GM18517 (cell line): ENCODE measurements at regions not wholly inside any gene's neighbourhood (a gene's known extent, or its start where the extent isn't known, plus 50 kb on each side); places are given as distances from the start of the nearest gene placed in this dataset.
A peak's percentile ranks its signal among the peaks of the same experiment; 100 is the strongest.
"Not testable (repeated sequence)": the region's sequence is repeated elsewhere in the genome, so short reads cannot be mapped to it uniquely, and the experiment has no call there.

Experiments used
- ATAC-seq: cut with Tn5 transposase; IDR thresholded peaks from one replicate; pipeline ENCODE4 v1.9.1; 2021; ENCODE audit warnings: mild to moderate bottlenecking, moderate library complexity; ENCODE audit not compliant: unreplicated experiment

DNA sequence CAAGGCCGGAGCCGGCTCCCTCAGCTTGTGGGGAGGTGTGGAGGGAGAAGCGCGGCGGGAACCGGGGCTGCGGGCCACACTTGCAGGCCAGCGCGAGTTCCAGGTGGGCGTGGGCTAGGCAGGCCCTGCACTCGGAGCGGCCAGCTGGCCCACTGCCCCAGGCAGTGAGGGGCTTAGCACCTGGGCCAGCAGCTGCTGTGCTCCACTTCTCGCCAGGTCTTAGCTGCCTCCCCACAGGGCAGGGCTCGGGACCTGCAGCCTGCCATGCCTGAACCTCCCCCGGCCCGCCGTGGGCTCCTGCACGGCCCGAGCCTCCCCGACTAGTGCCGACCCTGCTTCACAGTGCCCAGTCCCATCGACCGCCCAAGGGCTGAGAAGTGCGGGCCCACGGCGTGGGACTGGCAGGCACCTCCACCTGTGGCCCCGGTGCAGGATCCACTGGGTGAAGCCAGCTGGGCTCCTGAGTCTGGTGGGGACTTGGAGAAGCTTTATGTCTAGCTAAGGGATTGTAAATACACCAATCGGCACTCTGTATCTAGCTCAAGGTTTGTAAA lies 131.8 kb downstream of the KDR start:
- not testable (repeated sequence) for ATAC-seq

DNA sequence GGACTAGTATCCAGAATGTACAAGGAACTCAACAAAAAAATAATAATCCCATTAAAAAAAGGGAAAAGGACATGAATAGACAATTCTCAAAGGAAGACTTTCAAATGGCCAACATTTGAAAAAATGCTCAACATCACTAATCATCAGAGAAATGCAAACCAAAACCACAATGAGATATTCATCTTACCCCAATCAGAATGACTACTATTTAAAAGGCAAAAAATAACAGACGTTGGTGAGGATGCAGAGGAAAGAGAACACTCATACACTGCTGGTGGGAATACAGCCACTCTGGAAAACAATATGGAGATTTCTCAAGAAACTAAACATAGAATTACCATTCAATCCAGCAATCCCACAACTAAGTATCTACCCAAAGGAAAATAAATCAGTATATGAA lies 133.1 kb downstream of the KDR start:
- ATAC-seq, result no peak

DNA sequence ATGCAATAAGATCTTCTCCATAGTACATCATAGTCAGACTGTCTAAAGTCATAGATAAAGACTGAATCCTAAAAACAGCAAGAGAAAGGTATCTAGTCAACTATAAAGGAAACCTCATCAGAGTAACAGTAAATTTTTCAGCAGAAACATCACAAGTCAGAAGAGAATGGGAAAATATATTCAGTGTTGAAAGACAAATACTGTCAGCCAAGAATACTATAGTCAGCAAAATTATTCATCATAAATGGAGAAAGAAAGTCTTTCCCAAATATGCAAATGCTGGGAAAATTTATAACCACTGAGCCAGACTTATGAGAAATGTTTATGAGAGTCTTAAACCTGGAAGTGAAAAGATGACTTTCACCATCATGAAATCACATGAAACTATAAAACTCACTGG lies 136.7 kb downstream of the KDR start:
- ATAC-seq, result no peak

DNA sequence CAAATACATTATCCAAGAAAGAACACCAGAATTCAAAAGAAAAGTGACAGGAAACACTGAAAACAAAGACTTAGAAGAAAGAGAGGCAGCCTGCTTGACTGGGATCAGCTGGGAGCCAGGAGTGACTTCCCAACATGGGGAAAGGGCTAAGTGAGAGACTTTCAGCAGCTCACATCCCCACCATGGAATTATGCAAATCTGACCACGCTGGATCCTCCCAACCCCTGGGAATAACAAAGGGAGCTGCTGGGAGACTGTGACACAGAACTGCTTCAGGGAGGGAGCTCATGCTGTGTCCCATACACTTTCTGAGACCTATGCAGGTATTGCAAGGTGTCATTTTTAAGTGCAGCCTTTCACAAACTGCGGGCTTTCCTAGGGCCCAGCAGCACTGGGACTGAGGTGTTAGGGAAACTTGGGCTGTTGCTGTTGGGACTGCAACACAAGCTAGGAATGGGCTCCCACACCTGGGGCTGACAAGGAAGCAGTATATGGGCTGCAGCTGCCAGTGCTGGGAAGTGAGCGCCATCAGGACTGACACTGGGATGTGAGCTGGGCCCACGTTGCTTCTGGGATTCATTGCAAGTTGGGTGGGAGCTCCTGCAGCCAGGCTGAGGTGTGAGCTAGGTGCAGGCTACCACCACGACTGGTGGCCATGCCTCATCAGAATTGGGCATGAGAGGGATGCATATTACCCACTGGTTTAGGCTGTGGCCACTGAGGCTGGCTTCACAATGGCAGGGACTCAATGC lies 139.1 kb downstream of the KDR start:
- ATAC-seq, result no peak

DNA sequence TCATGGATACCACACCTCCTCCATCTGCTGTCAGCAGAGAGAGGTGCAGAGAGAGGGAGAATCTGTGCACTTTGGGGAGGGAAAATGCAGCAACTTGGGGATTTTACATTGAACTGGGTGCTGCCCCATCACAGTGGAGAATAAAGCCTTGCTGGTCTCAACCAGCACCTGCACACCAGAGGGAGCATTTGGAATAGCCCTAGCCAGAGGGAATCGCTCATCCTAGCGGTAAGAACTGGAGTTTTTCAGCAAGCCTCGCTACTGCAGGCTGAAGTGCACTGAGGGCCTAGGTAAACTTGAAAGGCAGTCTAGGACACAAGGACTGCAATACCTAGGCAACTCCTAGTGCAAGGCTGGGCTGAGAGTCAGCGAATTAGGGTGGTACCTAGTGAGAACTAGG lies 148.7 kb downstream of the KDR start:
- ATAC-seq, result no peak

DNA sequence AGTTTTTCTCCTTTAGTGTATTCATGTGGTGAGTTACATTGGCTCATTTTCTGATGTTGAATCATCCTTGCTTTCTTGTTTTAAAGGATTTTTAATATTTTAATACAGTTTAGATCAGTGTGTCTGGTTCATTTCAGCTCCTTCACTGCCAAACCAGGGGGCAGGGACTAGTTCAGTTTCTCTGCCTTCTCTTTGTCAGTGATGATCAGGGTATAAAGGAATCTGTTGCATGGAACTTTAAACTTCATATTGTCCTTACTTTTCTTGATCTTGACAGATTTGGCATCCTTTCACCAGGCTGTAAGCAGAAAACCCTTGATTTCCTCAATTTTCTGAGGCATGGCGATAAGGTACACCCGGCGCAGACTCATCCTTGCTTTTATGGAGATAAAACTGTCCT lies 149.4 kb downstream of the KDR start:
- ATAC-seq, result no peak

DNA sequence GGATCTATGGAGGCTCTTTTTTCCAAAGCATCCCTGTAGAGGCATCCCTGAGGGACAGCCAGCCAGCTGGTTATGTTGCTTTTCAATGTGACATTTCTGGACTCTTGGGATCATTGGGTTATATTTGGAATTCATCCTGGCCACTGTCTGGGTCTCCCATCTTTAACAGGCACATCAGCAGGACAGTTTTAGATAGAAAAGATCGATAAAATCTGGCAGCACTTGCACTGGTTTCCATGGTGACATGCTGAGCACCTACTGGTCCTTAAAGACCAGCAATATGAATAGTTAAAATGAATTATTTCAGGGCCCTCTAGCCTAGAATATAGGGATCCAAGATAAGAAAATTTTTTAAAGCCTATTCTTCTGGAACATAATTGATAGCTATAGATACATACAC lies 151.6 kb downstream of the KDR start:
- ATAC-seq, result no peak

DNA sequence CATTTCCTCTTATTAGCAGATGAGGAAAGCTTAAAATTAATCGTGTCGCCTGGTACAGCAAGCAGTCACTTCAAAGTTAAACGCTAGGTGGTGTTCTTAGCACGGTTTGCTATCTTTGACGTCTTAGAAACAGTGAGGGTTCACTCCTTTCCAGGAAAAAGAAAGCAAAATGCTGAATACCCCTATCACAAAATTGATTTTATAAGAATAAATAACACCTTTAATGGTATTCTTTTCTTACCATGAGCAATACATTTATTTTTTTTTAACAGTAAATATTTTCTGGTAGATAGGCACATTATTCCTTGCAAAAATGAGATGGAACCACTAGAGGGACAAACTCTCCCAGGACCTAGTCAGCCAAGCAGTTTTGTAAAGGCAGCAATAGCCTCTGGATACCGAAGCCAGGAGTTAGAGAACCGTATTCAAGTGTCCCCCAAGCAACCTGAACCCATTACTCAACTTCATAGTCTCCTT lies 153.9 kb downstream of the KDR start:
- ATAC-seq, result peak; percentile 74

DNA sequence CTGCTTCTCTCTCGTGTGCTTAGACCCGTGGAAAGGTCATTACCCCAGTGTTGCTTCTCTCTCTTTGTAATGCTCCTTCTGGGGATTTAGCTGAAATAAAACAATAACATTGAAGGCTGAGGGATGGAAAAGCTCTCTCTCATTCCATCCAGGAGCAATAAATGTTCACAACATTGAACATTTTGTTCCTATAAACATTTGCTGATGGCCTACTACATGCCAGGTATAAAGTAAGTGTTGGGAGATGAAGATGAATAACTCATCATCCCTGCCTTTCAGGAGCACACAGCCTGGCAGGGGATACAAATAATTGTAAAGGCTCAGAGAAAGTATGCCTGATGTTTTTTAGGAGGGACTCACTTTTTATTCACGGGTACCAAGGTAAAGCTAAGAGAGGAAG lies 158.1 kb downstream of the KDR start:
- ATAC-seq, result no peak

DNA sequence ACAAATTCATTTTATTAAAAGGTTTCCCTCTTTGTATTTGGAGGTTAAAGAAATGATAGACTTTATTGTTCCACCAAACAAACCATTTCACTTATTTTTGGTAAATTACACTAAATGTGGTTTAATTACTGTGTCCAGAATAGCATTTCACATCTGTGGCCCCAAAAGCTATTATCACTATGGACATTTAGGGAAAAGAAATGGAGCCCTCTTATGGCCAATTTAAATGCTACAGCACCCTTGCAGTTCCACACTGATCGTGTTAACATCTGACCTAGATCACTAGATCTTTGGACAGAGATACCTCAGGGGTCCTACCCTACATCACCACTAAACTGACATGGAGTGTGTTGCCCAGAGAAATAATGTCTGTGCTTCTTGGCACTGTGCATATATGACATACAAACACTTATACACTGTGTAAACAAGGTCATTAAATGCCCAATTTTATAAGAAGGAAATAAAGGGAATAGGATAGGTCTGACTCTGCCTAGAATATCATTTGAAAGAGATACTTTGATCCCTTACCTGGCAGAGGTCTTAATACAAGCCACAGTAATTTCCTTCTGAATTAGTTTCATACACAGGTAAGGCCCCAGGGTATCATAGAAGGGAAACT lies 163.9 kb downstream of the KDR start:
- no peak for ATAC-seq

DNA sequence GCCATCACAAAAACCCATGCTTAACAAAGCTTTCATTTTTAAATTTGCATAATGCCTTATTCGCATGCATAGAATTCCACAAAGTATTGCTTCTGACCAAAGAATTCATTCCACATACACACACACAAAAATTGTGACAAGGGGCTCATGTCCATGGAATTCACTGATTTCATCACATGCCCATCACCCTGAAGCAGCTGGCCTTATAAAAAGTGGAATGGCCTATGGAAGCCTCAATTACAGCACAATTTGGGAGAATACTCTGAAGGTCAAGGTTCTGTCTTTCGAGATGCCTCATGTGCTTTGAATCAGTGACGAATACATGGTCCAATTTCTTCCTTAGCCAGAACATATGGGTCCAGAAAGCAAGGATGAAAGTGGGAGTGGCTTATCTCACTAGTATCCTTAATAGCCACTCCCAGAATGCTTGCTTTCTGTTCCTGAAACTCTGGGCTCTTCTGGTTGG lies 165.7 kb downstream of the KDR start:
- no peak for ATAC-seq

DNA sequence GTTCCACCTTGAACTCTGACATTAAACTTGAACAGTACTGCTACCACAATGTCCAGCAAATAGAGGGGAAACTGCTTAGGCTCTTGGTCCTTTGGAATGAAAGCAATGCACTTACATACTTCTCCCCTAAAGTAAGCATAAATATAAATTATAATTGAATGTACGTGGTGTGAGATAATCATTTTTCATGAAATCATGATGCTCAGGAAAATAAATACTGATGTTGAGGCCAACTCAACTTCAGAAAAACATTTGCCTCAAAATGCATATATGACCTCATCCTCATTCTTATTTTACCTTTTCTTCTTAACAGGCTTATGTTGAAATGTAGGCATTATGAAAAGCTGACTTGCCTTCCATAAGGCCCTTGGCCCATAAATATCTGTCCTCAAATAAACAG lies 166.3 kb downstream of the KDR start:
- no peak for ATAC-seq

DNA sequence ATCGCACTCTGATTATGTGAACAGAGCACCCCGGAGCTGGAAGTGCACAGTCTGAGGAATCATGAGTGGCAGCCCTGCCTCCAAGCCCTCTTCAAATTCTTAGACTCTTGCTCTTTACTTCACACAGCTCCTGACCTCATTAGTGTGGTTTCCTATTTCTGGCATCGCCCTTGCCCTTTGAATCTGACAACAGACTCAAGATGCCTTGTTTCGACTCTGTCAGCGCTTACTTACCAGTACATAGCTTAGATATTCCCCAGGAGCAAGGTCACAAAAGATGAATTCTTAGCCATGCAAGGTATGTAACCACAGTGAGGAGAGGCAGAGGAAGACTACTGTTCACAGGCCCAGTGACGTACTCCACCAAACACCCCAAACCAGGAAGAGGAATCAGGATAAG lies 167.2 kb downstream of the KDR start:
- ATAC-seq, result no peak

DNA sequence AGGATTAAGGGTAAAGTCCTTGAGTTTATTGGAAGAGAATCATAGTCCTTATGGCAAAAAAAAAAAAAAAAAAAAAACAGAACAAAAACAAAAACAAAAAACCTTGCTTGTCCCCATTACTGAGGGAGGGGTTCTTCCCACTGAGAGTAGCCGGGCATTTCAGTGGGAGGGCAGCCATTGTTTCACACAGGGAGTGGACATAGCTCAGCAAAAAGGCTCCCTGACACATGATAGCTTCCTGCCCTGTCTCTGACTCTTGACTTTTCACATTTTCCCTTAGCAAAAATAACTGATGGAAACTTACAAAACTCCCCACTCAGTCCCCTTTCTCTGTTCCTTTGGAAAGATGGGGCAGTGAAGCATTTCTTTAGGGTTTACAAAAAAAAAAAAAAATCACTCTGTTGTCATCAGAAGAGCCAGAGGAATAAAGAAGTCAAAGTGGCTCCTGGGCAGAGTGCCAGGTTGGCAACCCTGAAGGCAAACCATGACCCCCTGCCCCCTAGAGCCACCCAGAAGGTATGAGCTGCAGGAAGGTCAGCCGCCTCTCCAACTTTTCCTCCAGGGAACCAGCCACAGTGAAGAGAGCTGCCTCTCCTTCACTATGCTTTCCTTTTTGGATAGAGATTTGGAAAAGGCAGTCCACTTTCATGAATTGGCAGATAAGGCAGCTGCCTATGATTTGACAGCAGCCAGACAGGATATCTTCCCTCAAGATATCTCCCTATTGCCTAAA lies 170.6 kb downstream of the KDR start:
- no peak for ATAC-seq

DNA sequence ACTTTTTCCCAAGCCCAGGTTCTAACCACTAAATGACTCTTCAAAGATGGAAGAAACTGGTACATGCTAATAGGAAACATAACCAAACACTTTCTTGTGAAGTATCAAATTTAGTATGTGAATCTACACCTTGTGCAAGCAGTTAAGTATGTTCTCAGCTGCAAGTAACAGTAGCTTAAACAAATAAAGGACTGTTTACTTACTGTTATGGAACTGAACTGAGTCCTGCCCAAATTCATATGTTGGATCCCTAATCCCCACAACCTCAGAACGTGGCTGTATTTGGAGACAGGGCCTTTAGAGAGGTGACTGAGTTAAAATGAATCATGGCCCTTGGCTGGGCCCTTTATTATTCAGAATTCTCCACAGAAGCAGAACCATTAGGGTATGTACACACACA lies 178.7 kb downstream of the KDR start:
- no peak for ATAC-seq

DNA sequence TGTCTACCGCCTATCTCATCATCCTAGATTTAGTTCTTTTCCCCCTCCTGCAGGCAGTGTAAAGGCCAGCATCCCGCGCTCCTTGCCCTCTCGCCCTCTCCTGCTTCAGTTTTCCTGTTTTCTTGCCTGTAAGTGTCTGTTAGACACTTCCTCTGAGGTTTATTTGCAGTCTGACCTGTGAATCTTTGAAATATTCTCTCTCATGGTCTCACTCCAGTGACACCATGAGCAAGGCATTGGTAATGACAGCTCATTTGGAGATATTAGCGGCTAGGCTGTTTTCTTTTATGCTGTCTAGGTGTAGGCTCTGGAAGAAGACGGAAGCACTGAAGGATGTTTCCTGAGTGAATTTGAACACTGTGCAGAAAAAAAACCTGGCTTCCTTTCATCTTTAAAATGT lies 179.6 kb downstream of the KDR start:
- no peak for ATAC-seq

DNA sequence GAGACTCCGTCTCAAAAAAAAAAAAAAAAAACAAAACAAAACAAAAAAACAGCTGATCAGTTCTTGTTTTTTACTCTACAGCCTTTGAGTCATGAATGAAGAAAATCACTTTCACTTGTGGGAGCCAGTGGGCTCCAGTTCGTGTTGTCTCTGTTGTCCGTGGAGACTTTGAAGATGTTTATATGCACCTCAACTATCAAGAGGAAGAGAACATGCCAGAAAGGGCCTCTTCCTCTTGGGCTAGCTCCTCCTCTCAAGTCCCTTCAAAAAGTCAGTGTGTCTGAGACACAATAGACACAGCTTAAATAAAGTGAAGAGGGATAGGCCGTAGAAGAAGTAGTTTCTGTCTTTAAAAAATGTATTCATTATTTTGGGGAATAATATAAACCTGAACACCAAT lies 182.7 kb downstream of the KDR start:
- no peak for ATAC-seq

DNA sequence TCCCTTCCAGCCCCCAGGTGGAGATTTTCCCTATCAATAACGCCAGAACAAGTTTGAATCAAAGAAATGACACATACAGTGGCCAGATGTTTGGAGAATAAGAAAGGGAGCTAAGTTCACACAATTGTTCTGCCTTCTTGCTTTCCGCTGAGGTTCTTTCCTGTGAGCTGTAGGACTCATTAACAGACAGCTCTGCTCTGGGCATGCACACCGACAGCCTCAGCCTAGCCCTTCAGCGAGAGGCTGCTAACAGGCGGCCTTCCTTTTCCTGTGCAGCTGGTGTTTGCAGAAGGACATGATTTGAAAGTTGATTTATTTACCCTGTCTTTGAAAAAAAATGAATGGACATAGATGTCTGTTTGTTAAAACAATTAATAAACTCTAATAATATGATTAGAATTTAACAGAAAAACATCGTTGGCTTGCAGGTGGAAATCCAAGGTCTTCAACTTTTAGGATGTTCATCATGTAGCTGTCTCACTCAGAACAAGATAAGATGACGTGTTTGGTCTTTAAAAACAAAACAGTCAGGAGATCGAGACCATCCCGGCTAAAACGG lies 183.3 kb downstream of the KDR start:
- ATAC-seq, result peak; percentile 39

DNA sequence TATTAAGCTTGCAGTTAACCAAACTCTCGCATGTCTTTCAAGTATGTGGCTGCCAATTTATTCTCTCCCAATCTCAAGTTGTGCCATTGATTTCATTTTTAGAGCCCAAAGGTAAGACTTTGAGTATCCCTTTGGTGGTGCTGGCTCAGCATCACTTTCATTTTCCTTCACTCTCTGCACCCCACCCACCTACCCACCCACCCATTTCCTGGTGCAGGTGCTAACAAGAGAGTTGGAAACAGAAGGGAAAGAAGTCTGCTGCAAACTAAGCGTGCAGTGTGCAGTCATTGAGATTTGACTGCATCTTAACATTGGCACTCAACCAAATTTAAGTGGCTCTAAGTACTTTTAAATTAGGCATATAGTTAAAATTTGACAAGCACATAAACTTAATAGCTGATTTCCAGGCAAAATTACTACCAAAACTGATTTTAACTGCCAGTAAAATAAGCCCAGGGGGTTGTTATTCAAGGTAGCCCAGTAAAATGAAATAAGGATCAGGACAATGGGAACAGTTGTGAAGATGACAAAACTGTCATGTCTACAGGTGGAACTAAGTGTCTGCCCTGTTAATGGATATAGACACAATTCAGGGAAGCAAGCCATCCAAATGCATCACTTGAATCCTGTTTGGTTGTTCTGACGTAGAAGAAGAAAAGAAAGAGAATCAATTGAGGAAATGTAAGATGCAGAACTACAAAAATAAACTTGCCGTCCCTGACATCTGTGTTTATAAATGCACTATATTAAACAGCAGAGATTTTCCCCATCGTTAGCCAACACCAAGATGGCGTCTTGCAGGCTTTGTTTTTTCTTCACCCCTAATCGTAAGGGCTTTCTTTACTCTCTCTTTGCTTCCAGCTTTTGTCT lies 184.2 kb downstream of the KDR start:
- no peak for ATAC-seq

DNA sequence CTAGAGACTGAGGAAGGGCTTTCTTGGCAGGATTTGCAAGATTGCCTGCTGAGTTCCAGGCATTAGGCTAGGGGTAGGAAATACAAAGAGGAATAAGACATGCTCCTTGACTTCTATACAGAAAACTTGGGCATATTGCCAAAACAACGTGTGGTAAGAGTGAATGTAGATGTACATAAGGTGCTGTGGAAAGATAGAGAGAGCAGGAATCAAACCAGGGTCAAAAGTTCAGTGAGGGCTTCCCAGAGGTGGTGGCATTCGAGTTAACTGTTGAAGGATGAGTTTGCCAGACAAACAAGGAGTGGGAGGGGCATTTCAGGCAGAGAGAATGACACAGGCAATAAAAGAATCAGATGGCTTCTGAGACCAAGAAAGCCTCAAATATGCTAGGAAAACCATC lies 187.9 kb downstream of the KDR start:
- ATAC-seq, result no peak
